GM12891 (cell line): ENCODE measurements at regions not wholly inside any gene's neighbourhood (a gene's known extent, or its start where the extent isn't known, plus 50 kb on each side); places are given as distances from the start of the nearest gene placed in this dataset.

Experiments
- DNase-seq: peaks from one replicate; pipeline ENCODE4 v3.0.0; 2011; ENCODE audit warnings: low spot score; ENCODE audit not compliant: insufficient read length
- FAIRE-seq: peaks from 2 replicates; lab custom pipeline; 2011; peaks lifted over from hg19 to GRCh38; lab: Jason Lieb, UNC
- PAX5 ChIP-seq: IDR thresholded peaks from 2 replicates; pipeline ENCODE4 v1.6.1; 2011; ENCODE audit warnings: low read length, moderate library complexity, mild to moderate bottlenecking; ENCODE audit not compliant: insufficient read depth, severe bottlenecking
- POLR2A ChIP-seq: IDR thresholded peaks from 2 replicates; pipeline ENCODE4 v1.6.1; 2011; ENCODE audit warnings: low read depth, low read length, control low read depth
- POLR2AphosphoS5 ChIP-seq: IDR thresholded peaks from 2 replicates; pipeline ENCODE4 v1.6.1; 2011; ENCODE audit warnings: low read depth, low read length, control low read depth
- POU2F2 ChIP-seq: IDR thresholded peaks from 2 replicates; pipeline ENCODE4 v1.6.1; 2011; ENCODE audit warnings: low read depth, mild to moderate bottlenecking, control low read depth, low read length, moderate library complexity
- SPI1 ChIP-seq: IDR thresholded peaks from 2 replicates; pipeline ENCODE4 v1.6.1; 2011; ENCODE audit warnings: low read depth, low read length, control low read depth
- TAF1 ChIP-seq: IDR thresholded peaks from 2 replicates; pipeline ENCODE4 v1.6.1; 2011; ENCODE audit warnings: low read depth, low read length, control low read depth

DNA sequence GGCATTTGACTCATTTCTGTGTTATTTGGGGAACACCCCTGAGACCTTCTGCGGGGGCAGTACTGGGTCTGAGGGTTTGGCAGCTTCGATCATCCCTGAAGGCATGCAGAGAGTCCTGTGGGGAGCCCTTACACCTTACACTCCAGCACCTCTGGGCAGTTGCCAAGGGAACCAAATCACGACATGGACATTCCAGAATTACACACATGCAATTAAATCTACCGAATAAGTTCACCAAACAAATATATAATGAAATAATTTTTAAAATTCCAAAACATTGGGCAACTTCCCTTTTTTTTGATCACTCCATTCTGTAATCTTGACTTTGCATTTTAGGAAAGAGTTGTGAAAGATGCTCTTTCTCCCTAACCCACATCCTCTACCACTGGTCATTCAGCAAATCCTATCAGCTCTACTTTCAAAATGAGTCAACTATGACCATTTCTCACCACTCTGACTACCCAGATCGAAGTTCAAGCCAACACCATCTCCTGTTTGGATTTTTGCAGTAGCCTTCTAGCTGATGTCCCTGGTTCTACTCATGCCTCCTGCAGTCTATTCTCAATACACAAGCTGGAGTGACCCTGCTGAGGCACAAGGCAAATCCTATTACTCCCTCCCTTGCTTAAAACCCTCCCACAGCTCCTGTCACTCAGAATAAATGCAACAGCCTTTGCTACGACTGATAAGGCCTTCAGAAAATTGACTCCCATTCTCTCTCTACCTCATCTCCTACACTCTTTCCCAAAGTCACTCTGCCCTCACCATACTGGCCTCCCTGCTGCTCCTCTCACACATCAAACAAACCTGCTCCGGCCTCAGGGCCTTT is 533.3 kb downstream of the HACE1 start:
- FAIRE-seq (no peak), DNase-seq (no peak)
- TF ChIP-seq SPI1 (no peak), TAF1 (no peak), POU2F2 (no peak), POLR2A (no peak), PAX5 (no peak), POLR2AphosphoS5 (no peak)

DNA sequence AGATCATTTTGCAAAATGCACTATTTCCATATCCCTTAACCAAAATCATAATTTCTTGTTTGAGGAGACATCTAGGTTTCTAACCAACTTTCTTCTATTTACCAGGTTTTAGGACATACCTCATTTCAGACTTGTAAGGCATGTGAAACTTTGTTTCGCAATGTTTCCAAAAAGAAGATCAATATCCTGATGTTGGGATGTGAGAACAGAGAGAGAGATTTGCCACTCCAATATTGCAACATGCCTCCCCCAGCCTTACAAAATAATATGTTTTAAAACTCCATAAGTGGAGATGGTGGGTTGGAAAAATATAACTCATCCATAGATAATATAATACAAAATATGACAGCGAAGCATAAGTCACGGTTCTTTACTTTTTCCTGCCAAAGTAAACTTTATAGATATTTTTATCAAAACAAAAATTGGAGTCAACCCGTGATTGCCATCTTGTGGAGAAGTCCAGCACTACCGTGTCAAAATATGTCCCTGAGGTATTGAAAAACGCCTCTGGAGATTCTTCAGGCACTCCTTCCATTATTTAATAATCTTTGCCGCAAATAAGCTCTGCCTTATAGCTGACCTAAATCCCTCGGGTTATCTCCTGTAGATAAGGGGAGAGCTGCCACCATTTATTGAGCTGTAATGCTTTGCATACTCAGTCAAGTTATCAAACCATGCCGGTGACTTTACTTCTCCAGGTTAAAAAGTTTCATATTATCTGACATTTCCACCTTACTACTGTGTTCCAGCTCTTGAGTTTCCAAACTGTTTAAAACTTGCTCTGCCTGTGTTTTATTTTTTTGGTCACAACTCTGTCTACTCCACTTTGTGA is 534.2 kb downstream of the HACE1 start:
- DNase-seq (no peak), FAIRE-seq (no peak)
- no peak for TF ChIP-seq POU2F2

DNA sequence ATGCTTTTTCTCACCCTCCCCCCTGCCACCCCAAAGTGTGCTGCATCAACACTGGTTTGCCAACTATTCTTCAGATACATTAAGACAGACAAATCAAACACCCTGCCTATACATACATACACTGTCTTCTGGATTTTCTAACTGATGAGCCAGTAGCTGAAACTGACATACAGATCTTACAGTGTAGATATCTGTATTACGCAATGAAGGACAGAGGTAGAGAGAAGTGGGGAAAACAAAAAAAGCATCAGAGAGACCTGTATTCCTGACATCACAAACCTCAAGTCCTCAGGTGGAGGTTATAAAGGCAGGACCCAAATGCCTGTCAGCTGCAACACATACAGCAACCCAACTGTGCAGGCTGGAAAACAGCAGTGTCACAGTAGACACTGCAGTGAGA is 535.4 kb downstream of the HACE1 start:
- DNase-seq: no peak
- TF ChIP-seq SPI1 (no peak), POU2F2 (no peak), POLR2AphosphoS5 (no peak), POLR2A (no peak), PAX5 (no peak), TAF1 (no peak)
- no peak for FAIRE-seq

DNA sequence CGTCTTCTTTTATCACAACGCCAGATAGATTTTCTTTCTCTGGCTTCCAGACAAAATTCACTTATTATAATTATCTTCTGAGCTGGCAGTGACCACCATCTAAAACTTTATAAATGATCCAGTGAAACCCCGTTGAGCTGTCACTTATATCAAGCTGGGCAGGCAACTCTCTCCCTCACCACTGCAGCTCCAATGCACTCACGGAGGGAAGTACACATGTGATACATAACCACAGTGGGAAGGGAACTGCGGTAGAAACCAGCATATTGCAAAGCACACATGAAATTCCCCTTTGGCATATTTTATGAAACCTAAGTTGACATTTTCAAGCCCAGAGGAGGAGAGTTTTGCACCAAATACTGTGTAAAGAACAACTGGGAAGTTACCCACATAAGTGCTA is 536.9 kb downstream of the HACE1 start:
- FAIRE-seq: no peak
- DNase-seq: no peak
- TF ChIP-seq SPI1 (no peak), POU2F2 (no peak), TAF1 (no peak), POLR2A (no peak), PAX5 (no peak), POLR2AphosphoS5 (no peak)

DNA sequence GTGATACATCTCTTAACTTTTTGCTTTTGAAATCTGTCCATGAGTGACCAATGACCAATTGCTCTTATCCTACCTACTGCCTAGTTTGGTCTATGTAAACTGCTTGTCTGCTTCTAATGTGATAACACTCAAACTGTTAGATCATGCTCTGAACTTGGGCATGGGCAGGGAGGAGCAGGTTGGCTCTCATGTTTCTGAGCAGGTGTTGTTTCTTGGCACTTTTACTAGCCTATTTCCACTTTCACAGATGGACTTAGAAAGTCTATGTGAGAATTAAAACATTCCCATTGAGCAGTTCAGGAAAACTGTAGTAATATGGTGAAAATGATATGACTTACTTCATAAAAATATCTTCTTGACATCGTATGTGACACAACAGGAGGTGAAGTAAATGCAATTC is 538.4 kb downstream of the HACE1 start:
- DNase-seq (no peak), FAIRE-seq (no peak)
- TF ChIP-seq SPI1: no peak
- no peak for TF ChIP-seq POU2F2
- TF ChIP-seq PAX5: no peak
- TF ChIP-seq TAF1: no peak
- TF ChIP-seq POLR2A: no peak
- TF ChIP-seq POLR2AphosphoS5: no peak

DNA sequence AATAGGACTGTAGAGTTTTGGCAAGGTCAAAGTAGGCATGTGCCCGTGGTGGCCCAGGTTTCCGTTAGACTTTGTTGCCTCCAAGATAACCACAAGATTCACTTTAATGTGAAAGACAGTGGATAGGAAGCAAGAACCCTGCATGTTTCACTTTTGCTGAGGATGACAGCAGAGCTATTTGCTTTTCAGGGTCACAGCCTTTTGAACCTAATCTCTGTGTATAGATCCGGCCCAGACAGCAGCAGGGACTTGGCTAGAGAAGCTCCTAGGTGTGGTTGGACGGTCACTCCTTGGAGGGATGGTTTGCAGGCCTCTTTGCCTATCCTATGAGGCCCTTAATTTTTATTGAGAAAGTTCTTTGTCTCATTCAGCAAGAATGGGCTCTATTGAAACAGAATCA is 538.8 kb downstream of the HACE1 start:
- DNase-seq (no peak), FAIRE-seq (no peak)
- TF ChIP-seq POLR2A (no peak), POU2F2 (no peak), POLR2AphosphoS5 (no peak), TAF1 (no peak), SPI1 (no peak), PAX5 (no peak)

DNA sequence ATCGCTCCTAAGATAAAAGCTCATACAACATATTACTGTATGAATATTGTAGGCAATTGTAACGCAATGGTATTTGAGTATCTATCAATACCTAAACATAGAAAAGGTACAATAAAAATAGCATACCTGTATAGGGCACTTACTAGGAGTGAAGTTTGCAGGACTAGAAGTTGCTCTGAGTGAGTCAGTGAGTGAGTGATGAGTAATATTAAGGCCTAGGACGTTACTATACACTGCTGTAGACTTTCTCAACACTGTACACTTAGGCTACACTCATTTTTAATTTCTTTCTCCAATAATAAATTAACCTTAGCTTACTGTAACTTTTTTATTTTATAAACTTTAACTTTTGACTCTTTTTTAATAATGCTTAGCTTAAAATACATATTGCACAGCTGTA is 546.9 kb downstream of the HACE1 start:
- TF ChIP-seq TAF1 (no peak), SPI1 (no peak), PAX5 (no peak), POLR2AphosphoS5 (no peak), POU2F2 (no peak), POLR2A (no peak)
- no peak for DNase-seq
- no peak for FAIRE-seq

DNA sequence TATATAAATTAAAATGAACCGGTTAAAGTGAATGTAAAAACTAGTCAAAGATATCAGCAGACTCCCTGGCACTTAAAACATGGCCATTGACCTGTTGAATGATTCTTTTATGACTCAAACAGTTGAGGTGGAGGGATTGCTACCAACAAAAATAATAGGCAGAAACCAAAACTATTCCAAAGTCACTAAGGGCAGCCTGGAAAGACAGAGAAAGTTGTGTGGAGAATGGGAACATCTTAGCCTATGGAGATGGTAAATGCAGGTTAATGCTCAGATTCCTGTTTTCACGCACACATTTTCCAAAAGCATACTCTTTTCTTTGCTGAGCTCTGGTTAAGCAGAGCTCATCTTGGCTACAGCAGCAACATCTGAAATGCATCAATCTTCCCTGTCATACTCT is 553.5 kb downstream of the HACE1 start:
- FAIRE-seq: no peak
- TF ChIP-seq POLR2AphosphoS5 (no peak), PAX5 (no peak), POU2F2 (no peak), SPI1 (no peak), POLR2A (no peak), TAF1 (no peak)
- no peak for DNase-seq

DNA sequence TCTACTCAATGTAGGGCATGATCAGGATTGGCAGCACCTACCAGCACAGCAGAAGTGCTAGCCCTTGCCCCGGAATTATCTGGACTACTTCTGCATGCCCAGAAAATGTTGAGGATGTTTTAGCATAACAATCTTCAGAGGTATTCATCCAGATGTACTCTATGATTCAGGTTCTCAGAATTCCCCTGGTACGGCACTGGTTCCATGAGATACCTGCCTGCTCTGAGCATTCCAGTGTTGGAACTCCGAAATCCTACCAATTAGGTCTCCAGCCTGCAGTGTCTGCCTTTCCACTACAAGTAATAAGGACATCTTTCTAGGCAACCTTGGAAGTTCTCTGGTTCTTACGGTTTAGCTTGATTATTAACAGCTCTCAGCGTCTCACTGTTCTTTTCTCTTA is 554.5 kb downstream of the HACE1 start:
- DNase-seq (no peak), FAIRE-seq (no peak)
- TF ChIP-seq POLR2AphosphoS5 (no peak), TAF1 (no peak), POU2F2 (no peak), SPI1 (no peak), PAX5 (no peak), POLR2A (no peak)

DNA sequence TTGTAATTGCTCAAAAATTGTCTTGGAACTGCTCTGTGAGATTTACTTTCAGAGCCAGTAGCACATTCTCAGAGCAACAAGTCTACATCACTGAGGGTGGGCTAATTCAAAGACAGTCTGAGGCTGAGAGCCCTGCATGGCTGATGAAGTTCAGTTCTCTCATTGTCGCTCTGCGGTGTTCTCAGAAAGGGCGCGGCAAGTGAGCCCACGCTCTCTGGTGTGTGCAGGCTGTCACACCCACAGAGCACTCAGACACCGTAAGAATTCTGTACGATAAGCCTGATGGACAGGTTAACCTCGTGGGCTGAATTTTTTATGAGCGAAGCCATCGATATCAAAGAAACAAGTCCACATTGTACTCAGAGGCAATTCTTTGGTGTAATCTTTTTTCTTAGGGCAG is 557.8 kb downstream of the HACE1 start:
- TF ChIP-seq PAX5 (no peak), POLR2AphosphoS5 (no peak), SPI1 (no peak), TAF1 (no peak), POLR2A (no peak), POU2F2 (no peak)
- no peak for FAIRE-seq
- no peak for DNase-seq
